ENCODE measurements at regions not wholly inside any gene's neighbourhood (a gene's known extent, or its start where the extent isn't known, plus 50 kb on each side); places are given as distances from the start of the nearest gene placed in this dataset.
A peak's percentile ranks its signal among the peaks of the same experiment; 100 is the strongest.

GRCh38 chr11:92346220-92346619 lies 121.6 kb downstream of the FAT3 start:
- 38% methylated on average over 4 of the region's 4 CpGs for WGBS (ENCODE audit: insufficient coverage, low coverage, low lambda C conversion rate, missing lambda C conversion rate)
- Histone ChIP-seq H3K9me3 (no peaks in the 10 kb centered on the region), H3K36me3 (no peaks in the 10 kb centered on the region), H3K4me3 (no peak overlapping the region), H3K4me1 (peaks cover 0 to 11% (median 0%) of the 10 kb centered on the region in 4 donors), H3K27me3 (no peaks in the 10 kb centered on the region), H3K27ac (no peak overlapping the region)
- DNase-seq (peak in 1 of 3 donors; percentile 47), ATAC-seq (peak; percentile 42 to 59 (median 52))
- TF ChIP-seq, protein P1, sequence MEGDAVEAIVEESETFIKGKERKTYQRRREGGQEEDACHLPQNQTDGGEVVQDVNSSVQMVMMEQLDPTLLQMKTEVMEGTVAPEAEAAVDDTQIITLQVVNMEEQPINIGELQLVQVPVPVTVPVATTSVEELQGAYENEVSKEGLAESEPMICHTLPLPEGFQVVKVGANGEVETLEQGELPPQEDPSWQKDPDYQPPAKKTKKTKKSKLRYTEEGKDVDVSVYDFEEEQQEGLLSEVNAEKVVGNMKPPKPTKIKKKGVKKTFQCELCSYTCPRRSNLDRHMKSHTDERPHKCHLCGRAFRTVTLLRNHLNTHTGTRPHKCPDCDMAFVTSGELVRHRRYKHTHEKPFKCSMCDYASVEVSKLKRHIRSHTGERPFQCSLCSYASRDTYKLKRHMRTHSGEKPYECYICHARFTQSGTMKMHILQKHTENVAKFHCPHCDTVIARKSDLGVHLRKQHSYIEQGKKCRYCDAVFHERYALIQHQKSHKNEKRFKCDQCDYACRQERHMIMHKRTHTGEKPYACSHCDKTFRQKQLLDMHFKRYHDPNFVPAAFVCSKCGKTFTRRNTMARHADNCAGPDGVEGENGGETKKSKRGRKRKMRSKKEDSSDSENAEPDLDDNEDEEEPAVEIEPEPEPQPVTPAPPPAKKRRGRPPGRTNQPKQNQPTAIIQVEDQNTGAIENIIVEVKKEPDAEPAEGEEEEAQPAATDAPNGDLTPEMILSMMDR (IDR thresholded peaks at IDR 0.05) = no peak
- no peak for TF ChIP-seq POLR2A (IDR thresholded peaks at IDR 0.05)
- intact Hi-C loops (cut with DNase I) = no loop called here

- H3K4me3 ChIP-seq = no peak overlapping the region
- intact Hi-C loops (cut with DNase I) = no loop called here
- peaks cover 0 to 11% (median 0%) of the 10 kb centered on the region in 4 donors for H3K4me1 ChIP-seq
- no peak for ATAC-seq
- no peaks in the 10 kb centered on the region for H3K27me3 ChIP-seq
- WGBS (ENCODE audit: insufficient coverage, low coverage, low lambda C conversion rate, missing lambda C conversion rate) = 53% methylated on average over 1 of the region's 1 CpG
- H3K27ac ChIP-seq = no peak overlapping the region
- H3K36me3 ChIP-seq = no peaks in the 10 kb centered on the region
- DNase-seq = no peak
- TF ChIP-seq, protein P1 (IDR thresholded peaks at IDR 0.05) = no peak
- TF ChIP-seq POLR2A (IDR thresholded peaks at IDR 0.05) = no peak
- H3K9me3 ChIP-seq = no peaks in the 10 kb centered on the region
Observed at GRCh38 chr11:92347454-92347853, 122.8 kb downstream of the FAT3 start.

GRCh38 chr11:92349486-92350156 lies 125.0 kb downstream of the FAT3 start:
- Histone ChIP-seq H3K9me3 (no peaks in the 10 kb centered on the region), H3K4me1 (peaks cover 0 to 11% (median 0%) of the 10 kb centered on the region in 4 donors), H3K27ac (no peak overlapping the region), H3K36me3 (no peaks in the 10 kb centered on the region), H3K4me3 (no peak overlapping the region), H3K27me3 (no peaks in the 10 kb centered on the region)
- intact Hi-C loops (cut with DNase I) = no loop called here
- ATAC-seq (no peak), DNase-seq (no peak)
- WGBS (ENCODE audit: insufficient coverage, low coverage, low lambda C conversion rate, missing lambda C conversion rate) = 75% methylated on average over 4 of the region's 4 CpGs
- no peak for TF ChIP-seq POLR2A (IDR thresholded peaks at IDR 0.05)
- TF ChIP-seq, protein P1 (IDR thresholded peaks at IDR 0.05) = no peak

- intact Hi-C loops (cut with DNase I) = no loop called here
- Histone ChIP-seq H3K27ac (no peak overlapping the region), H3K27me3 (no peaks in the 10 kb centered on the region), H3K36me3 (no peaks in the 10 kb centered on the region), H3K4me3 (no peak overlapping the region), H3K4me1 (peaks cover 0 to 21% (median 5%) of the 10 kb centered on the region in 4 donors), H3K9me3 (no peaks in the 10 kb centered on the region)
- DNase-seq = no peak
- TF ChIP-seq POLR2A (IDR thresholded peaks at IDR 0.05) = no peak
- TF ChIP-seq, protein P1 (IDR thresholded peaks at IDR 0.05) = no peak
- peak; percentile 88 to 99 (median 94) for ATAC-seq
Observed at GRCh38 chr11:92357344-92357743, 132.7 kb downstream of the FAT3 start.
